HEK293 (cell line): ENCODE measurements at regions not wholly inside any gene's neighbourhood (a gene's known extent, or its start where the extent isn't known, plus 50 kb on each side); places are given as distances from the start of the nearest gene placed in this dataset.

ENCODE experiments used
- ZNF2 ChIP-seq: fragments of 450-650 bp; formaldehyde crosslinking; IDR thresholded peaks from 2 replicates; pipeline ENCODE4 v1.5.1; 2016; ENCODE audit warnings: missing biosample characterization, missing genetic modification characterization
- ZNF701 ChIP-seq: fragments of 450-650 bp; formaldehyde crosslinking; IDR thresholded peaks from 2 replicates; pipeline ENCODE4 v1.5.1; 2016; ENCODE audit warnings: missing biosample characterization, missing genetic modification characterization
- ZNF830 ChIP-seq: fragments of 450-650 bp; IDR thresholded peaks from 2 replicates; pipeline ENCODE4 v1.5.0; 2018; ENCODE audit warnings: missing biosample characterization, missing genetic modification characterization, low read depth, mild to moderate bottlenecking, moderate library complexity
- ZSCAN16 ChIP-seq: fragments of 450-650 bp; formaldehyde crosslinking; IDR thresholded peaks from 2 replicates; pipeline ENCODE4 v1.5.1; 2016; ENCODE audit warnings: missing biosample characterization, missing genetic modification characterization
- TF ChIP-seq, protein P1 (sequence below): fragments of 450-650 bp; formaldehyde crosslinking; IDR thresholded peaks from 2 replicates; pipeline ENCODE4 v1.5.1; 2016; ENCODE audit warnings: missing biosample characterization, missing genetic modification characterization

DNA sequence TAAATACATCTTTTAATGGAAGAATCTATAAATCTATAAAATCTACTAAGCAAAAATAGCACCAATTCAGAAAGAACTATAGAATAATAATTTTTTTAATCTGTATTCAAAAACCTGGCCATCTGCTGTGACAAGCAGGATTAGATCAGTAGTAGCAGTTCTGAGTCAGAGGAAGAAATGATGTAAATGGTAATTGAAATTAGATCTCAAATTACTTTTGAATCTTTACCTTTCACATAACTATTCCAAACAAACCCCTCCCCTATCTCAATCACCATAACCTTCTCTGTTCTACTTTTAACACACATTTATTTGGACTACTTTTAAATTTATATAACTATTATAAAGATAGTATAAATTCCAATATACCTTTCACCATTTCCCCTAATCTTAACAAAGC lies 727.8 kb upstream of the FAM174A start:
- TF ChIP-seq ZNF830, result no peak
- no peak for TF ChIP-seq ZNF701
- no peak for TF ChIP-seq ZSCAN16 (tag by site-specific recombination)
- no peak for TF ChIP-seq ZNF2 (tag by site-specific recombination)
- TF ChIP-seq, protein P1, sequence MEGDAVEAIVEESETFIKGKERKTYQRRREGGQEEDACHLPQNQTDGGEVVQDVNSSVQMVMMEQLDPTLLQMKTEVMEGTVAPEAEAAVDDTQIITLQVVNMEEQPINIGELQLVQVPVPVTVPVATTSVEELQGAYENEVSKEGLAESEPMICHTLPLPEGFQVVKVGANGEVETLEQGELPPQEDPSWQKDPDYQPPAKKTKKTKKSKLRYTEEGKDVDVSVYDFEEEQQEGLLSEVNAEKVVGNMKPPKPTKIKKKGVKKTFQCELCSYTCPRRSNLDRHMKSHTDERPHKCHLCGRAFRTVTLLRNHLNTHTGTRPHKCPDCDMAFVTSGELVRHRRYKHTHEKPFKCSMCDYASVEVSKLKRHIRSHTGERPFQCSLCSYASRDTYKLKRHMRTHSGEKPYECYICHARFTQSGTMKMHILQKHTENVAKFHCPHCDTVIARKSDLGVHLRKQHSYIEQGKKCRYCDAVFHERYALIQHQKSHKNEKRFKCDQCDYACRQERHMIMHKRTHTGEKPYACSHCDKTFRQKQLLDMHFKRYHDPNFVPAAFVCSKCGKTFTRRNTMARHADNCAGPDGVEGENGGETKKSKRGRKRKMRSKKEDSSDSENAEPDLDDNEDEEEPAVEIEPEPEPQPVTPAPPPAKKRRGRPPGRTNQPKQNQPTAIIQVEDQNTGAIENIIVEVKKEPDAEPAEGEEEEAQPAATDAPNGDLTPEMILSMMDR (tag by site-specific recombination), result no peak
